H7 (cell line): ENCODE measurements at regions not wholly inside any gene's neighbourhood (a gene's known extent, or its start where the extent isn't known, plus 50 kb on each side); places are given as distances from the start of the nearest gene placed in this dataset.

Source experiments
- DNase-seq: peaks from one replicate; pipeline ENCODE4 v3.0.0; 2012
- H3K27me3 ChIP-seq: 2 replicates; pipeline ENCODE4 v1.6.0; 2011; ENCODE audit warnings: mild to moderate bottlenecking, low read length; ENCODE audit not compliant: control insufficient read depth, insufficient read depth
- H3K36me3 ChIP-seq: replicated peaks from 2 replicates; pipeline ENCODE4 v1.5.1; 2011; ENCODE audit warnings: low read length; ENCODE audit not compliant: control insufficient read depth, insufficient read depth
- H3K4me3 ChIP-seq: 2 replicates; pipeline ENCODE4 v1.5.1; 2011; ENCODE audit warnings: low read depth, mild to moderate bottlenecking, control low read depth, low read length, moderate library complexity; ENCODE audit not compliant: insufficient read depth

- Histone ChIP-seq H3K4me3 (no peak overlapping the region), H3K36me3 (no peaks in the 10 kb centered on the region), H3K27me3 (no peaks in the 10 kb centered on the region)
- DNase-seq = no peak
Measured at GRCh38 chr12:38123566-38124246, 192.9 kb upstream of the ALG10B start.

GRCh38 chr12:38124247-38125012, 192.1 kb upstream of the ALG10B start:
- Histone ChIP-seq H3K36me3 (no peaks in the 10 kb centered on the region), H3K27me3 (no peaks in the 10 kb centered on the region), H3K4me3 (no peak overlapping the region)
- DNase-seq = no peak

DNA sequence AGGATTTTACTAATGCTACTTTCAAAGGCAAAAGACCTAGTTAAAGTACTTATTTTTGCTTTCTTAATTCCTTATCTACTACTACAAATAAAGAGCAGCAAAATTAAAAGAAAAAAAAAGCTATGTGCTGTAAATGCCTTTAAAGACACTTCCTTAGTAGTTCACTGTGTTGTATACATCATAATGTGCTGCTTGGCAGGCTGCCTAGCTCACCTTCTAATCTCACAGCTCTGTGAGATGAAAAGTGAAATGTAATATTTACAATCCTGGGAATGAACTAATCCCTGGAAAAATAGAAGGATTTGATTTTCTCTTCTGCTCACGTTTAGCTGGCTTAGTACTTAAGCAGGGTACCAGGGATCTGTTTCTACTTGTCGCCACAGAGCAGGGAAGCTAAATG, 184.4 kb upstream of the ALG10B start:
- no peak for DNase-seq
- H3K4me3 ChIP-seq = no peak overlapping the region
- H3K36me3 ChIP-seq = no peaks in the 10 kb centered on the region
- no peaks in the 10 kb centered on the region for H3K27me3 ChIP-seq

DNA sequence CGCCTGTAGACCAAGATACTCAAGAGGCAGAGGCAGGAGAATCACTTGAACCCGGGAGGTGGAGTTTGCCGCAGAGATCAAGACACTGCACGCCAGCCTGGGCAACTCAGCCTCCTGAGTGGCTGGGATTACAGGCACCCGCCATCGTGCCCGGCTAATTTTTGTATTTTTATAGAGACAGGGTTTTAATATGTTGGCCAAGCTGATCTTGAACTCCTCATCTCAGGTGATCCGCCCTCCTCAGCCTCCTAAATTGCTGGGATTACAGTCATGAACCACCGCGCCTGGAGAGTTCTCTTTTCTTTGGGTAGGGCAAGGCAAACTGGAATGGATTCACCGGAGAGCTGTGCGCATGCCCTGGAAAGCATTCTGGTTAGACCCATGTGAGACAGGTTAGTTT, 179.3 kb upstream of the ALG10B start:
- no peak for DNase-seq
- Histone ChIP-seq H3K36me3 (no peaks in the 10 kb centered on the region), H3K4me3 (no peak overlapping the region), H3K27me3 (no peaks in the 10 kb centered on the region; the same call in 1 of the 2 replicates)

GRCh38 chr12:38137716-38138115, 178.9 kb upstream of the ALG10B start:
- Histone ChIP-seq H3K27me3 (no peaks in the 10 kb centered on the region; the same call in 1 of the 2 replicates), H3K4me3 (no peak overlapping the region)
- DNase-seq = no peak

DNA sequence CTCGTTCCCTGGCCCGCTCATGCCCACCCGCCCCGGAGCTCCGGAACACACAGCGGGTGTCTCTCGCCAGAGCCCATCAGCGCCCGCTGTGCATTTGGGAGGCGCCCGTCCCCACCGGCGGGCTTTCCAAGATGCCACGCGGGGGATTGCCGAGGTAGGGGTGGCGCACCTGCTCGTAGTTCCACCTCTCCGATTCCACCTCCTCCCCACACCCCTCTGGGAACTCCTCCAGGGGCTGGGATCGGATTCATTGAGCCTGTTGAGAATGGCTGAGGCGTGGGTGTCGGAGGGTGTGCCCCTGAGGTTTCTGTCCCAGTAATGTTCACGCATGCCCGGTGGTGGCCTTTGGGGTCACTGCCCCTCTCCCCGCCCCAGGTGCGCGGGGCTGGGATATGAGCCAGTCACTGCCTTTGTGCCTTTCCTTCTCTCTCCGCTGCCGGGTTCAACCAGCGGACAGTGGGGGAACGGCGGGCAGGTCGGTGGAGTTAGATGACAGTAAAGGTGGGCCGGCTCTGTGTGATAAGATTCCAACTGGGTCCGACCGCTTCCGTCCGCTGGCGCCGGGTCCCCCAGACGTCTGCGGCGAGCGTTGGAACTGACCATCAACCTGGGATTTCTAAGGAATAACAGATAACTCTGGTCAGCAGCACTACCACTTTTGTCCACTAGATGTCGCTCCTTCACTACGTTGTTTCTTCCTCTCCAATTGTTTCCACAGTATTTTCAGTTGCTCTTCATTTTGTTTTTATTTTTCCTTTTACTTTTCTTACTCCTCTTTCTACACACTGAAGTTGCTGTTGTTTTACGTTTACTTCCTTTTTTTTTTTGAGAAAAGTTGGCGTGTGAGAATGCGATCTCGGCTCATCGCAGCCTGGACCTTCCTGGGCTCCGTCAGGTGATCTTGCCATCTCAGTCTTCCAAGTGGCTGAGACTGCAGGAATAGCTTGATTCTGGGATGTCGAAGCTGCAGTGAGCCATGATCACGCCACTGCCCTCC, 178.1 kb upstream of the ALG10B start:
- peak; percentile 77 for DNase-seq
- peak overlapping the region; percentile 24; the same call in 1 of the 2 replicates for H3K4me3 ChIP-seq
- H3K36me3 ChIP-seq = no peaks in the 10 kb centered on the region
- H3K27me3 ChIP-seq = no peaks in the 10 kb centered on the region; the same call in 1 of the 2 replicates

More at GRCh38 chr12:38137716-38138115, 178.9 kb upstream of the ALG10B start:
- no peaks in the 10 kb centered on the region for H3K36me3 ChIP-seq

GRCh38 chr12:38139456-38139855, 177.1 kb upstream of the ALG10B start:
- DNase-seq = no peak
- no peaks in the 10 kb centered on the region; the same call in 1 of the 2 replicates for H3K27me3 ChIP-seq
- no peak overlapping the region for H3K4me3 ChIP-seq
- H3K36me3 ChIP-seq = no peaks in the 10 kb centered on the region

DNA sequence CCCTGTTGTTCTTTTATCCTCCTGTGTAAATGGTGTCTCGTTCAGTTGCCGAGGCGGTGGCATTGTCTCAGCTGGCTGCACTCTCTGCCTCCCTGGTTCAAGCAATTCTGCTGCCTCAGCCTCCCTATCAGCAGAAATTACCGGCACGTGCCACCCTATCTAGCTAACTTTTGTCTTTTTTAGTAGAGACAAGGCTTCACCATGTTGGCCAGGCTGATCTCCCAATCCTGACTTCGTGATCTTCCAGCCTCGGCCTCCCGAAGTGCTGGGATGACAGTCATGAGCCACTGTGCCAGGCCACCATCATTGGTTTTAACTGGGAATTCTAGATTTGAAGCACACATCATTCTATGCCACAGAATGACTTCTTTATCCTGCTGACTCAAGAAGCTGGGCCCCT, 175.3 kb upstream of the ALG10B start:
- no peak for DNase-seq
- no peaks in the 10 kb centered on the region; the same call in 1 of the 2 replicates for H3K27me3 ChIP-seq
- no peak overlapping the region for H3K4me3 ChIP-seq
- H3K36me3 ChIP-seq = no peaks in the 10 kb centered on the region

DNA sequence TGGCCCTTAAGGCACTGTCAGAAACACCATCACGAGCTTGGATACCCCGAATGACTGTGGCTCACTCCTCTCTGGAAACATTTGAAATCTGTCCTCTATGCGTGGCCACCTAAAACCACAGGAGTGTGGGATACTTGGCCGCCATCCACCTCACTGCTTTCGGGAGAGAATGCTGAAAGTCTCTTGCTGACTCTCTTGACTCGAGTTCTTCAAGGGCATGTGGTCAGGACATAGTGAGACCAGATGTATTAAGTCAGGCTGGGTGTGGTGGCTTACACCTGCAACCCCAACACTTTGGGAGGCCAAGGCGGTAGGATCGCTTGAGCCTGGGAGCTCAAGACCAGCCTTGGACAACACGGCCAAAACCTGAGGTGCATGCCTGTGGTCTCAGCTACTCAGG, 174.7 kb upstream of the ALG10B start:
- H3K36me3 ChIP-seq = no peaks in the 10 kb centered on the region
- DNase-seq = no peak
- no peaks in the 10 kb centered on the region; the same call in 1 of the 2 replicates for H3K27me3 ChIP-seq
- H3K4me3 ChIP-seq = no peak overlapping the region

GRCh38 chr12:38142974-38143373, 173.6 kb upstream of the ALG10B start:
- Histone ChIP-seq H3K4me3 (no peak overlapping the region), H3K27me3 (no peaks in the 10 kb centered on the region), H3K36me3 (no peaks in the 10 kb centered on the region)
- DNase-seq = no peak

- no peaks in the 10 kb centered on the region for H3K27me3 ChIP-seq
- H3K36me3 ChIP-seq = no peaks in the 10 kb centered on the region
- no peak for DNase-seq
- no peak overlapping the region for H3K4me3 ChIP-seq
Measured at GRCh38 chr12:38144049-38144448, 172.5 kb upstream of the ALG10B start.

- Histone ChIP-seq H3K4me3 (no peak overlapping the region), H3K27me3 (no peaks in the 10 kb centered on the region), H3K36me3 (no peaks in the 10 kb centered on the region)
- DNase-seq = no peak
Measured at GRCh38 chr12:38144601-38145436, 171.8 kb upstream of the ALG10B start.

DNA sequence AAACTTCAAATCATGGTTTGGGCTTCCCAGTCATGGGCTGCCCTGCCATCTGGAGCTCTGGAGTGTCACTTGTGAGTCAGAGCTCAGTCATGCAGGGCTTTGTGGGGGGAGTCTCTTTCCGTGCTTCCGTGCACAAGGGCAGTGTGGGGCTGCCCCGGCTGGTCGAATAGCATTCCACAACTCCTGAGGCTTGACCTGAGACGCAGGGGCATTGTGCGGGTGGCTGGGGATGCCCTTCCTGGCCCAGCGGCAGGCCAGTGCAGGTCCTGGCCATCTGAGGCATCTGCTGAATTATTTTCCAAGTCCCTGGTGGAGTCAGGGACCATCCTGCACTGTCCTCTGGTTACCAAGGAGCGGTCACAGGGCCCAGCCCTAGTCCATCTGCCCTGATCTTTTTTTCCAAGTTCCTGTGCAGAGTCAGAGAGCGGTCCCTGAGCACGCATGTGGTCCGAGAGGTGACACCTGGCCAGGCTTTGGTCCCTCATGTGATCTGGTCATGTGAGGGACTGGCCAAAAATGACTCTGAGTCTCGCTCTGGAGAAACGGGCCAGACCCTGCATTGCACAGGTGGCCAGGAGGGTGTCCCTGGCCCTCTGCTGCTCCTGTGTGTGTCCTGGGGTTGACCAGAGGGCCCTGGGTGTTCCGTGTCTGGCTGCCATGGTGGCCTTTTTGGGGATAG, 167.0 kb upstream of the ALG10B start:
- DNase-seq = no peak
- H3K36me3 ChIP-seq = no peaks in the 10 kb centered on the region

More for the DNA sequence above, 167.0 kb upstream of the ALG10B start:
- no peak overlapping the region for H3K4me3 ChIP-seq
- no peaks in the 10 kb centered on the region for H3K27me3 ChIP-seq
